Activated CD4-positive, alpha-beta T cell treated with anti-CD3 and anti-CD28 coated beads, Interleukin-2, Interleukin-6, amounts not matched to agents 100 ng/mL and 50 ng/mL, durations not matched to agents 16 hours and 8 hours (primary cell): ENCODE measurements at regions not wholly inside any gene's neighbourhood (a gene's known extent, or its start where the extent isn't known, plus 50 kb on each side); places are given as distances from the start of the nearest gene placed in this dataset.

Source experiments
- DNase-seq: peaks from one replicate; pipeline ENCODE4 v3.0.0-alpha.2; 2020

DNA sequence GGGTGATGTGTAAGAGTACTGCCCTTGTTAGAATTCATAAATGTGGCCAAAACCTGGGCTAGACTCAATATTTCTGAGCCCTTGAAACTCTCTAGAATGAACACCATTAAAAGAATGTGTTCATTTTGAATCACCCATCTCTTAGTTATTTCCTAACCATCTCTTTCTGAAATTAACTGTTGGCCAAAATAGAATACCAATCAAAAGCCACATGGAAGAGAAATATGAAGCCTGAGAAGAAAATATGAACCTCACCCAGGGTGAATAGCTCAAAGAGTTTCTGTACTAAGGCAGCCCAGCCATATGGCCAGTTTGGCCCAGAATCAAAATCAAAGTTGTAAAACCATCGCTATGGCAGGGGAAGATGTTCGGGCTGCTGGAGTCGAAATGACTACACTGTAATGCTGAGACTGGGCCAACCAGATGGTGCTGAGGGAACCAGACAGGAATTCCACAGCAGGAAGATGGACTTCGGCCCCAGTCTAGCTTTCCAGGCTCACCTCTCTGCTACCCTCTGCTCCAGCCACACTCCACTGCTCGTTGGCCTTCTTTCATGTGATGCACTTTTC, 154.3 kb upstream of the ZFHX3 start:
- DNase-seq = no peak

DNA sequence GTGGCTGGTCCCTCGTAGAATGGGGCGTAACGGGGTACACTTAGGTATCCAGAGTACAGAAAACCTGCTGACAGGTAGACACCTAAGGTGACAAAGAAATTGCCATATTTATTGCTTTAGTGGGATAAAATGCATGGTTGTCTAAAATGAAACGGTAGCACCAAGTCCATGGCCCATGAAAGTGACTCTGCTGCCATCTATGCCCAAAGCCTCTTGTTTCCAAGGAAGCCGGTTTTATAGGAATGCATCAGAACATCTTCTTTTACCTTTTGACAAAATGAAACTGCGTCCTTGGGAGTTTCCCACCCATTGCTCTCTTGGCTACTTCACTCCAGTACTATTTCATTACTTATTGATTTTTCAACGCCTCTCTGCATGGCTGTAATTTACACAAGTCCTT, 151.3 kb upstream of the ZFHX3 start:
- no peak for DNase-seq

DNA sequence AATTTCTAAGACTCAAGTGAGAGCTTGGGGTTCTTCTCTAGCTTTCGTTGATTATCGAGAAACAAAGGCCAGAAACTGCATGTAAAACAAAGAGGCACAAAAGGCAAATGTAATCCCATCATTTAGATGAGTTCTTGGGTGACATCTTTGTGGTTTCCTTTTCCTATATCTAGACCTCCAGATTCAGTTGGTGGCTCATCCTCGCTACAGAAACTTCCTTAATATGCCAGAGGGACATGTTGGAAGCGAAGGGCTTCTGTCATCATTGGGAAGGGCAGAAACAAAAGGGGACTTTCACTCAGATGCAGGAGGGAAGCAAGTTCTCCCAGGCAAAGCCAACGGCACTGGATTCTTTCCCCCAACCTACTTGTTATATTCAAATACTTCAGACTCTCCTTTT, 150.6 kb upstream of the ZFHX3 start:
- no peak for DNase-seq

DNA sequence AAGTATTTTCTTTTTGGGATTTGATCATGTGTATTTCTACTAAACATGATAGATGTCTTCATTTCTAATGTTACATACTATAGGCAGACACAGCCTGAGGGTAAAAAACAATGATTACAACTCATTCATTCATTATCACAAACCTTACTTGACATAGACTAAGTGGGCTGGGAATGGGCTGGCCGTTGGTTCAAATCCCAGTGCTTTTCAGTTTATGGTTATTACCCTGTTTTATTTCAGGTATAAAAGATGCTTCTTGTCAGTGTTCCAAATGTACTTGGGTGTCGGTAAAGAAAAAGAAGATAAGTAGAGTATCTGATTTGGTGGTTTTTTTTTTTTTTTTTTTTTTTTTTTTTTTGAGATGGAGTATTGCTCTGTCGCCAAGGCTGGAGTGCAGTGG, 149.7 kb upstream of the ZFHX3 start:
- no peak for DNase-seq

DNA sequence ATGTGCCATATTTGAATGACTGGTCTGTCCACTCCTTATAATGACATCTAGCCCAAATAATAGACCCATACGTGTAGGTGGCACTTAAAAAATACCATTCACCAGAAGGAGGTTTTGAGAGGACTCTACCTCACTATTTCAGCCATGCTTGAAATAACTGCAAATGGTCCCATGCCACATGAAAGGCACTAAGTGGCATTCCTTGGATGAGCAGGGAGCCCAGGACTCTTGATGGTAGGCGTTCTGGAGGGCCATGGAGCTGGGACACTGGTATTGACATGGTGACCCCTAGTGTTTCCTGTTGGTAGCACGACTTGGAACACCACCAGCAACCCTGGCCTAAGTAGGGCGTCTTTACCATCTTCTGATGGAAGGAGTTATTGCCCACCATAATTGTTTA, 148.7 kb upstream of the ZFHX3 start:
- peak; percentile 31 for DNase-seq

DNA sequence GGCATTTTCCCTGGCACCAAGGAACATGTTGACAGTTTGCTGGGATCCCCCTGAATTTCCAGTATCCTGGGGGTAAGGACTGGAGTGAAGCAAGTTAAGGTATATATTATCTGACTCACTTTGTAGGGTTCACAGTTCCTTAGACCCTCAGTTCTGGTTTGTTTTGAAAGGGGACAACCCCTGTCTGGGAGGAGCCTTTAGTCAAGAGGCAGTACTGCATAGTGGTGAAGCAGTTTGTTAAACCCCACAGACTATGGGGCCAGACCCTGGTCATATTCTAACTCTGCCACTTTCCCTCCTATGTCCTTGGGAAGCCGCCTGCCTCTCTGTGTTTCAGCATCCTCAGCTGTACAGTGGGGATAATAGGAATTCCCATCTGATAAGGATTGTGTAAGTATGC, 145.5 kb upstream of the ZFHX3 start:
- no peak for DNase-seq

DNA sequence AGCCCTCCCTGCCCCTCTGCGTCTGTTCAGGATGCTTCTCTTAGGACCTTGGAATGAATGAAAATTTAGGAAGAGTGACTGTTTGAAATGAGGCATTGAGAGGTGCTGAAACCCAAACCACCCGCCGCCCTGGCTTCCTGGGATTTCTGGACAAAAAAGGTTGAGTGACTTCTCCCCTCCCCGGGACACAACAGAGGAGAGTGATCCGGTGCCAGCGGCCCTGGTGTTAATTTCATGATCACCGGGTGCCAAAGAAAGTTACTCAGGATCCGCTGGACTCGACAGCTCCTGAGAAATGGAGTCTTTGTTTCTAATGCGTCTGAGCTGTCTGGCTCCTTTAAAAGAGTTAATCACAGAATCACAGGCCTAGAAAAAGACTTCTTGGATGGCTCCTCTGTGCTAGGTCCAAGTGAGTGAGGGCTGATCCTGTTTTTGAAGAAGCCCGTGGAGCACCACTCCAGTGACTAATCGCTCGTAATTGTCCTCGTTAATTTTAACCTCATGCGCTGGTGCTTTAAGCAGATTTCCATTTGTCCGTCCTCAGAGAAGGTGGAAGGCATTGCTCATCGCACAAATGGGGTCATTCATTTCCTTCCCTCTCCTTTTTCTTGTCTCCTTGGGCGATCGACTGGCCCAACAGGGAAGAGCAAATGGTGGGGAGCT, 144.4 kb upstream of the ZFHX3 start:
- DNase-seq = no peak

DNA sequence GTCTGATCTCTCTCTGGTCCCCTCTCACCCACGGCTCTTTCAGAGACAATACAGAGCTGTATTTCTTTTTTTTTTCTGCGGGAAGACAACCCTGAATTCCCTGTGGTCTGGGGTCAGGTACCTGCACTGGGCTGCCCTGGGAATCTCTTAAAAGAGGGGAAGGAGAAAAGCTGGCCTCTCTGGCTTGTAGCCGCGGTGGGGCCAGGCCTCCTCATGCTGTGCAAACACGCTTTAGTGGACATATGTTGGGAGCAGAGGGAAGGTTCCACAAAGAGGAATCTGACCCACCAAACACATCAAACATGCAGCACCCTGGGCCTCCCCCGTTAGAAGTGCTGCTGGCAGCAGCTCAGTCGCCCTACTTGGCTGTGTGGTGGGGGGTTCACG, 143.7 kb upstream of the ZFHX3 start:
- DNase-seq = no peak

DNA sequence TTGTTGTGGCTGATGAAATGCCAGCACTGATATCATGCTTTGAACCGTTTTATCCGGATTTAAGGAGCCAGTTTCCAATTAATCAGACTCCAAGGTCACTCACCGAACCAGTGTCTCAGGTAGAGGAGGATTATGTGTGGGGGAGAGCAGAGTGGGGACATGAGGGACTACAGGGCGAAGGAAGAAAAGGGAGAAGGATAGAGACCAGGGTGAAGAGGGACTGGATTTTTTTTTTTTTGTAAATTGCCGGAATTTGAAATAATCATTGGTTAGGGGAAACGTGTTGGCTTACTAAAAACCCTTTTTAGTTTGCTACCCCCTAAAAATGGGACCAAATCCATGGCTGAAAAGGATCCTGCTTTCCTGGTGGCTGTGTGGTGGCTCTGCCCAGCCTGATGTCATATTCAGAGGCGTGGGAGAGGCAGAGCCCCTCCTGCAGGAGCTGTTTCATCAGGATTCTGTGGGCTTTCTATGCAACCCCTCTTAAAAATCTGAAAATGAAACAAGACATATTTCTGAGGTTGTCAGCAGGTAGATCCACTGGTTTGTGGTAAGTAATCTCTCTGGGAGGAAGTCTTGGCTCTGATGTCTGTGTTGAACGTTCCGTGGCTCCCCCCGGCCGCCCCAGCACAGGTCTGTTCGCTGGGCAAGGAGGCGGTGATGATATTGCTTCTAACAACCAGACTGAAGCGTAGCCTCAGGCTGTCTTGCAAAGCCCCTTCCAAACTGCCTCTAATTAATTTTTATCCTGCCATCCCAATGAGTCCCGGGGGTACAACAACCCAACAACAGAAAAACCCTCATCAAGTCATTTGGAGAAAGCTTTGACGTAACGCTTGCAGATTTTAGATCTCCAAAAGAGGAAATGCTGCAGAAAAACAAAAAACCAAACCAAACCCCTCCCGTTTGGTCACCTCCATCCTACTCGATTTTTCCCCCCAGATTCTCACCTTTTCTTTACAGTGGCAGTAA, 143.0 kb upstream of the ZFHX3 start:
- DNase-seq = no peak

DNA sequence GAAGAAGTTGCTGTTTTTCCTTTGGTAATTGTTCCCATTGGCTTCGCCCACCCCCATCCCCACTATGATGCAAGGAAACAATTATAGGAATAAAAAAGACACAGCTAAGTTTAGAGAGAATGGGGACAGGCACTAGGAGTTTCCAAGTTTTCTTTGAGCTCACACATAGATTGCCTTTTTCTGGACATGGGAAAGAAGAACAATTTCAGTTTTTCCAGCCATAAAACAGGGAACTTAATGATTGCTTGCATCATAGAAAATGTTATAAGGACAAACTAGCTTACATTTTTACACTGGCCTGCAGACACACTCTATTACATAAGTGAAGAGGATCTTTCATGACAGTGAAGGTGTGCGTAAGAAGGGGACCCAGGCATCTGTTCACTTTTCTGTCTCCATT, 142.3 kb upstream of the ZFHX3 start:
- no peak for DNase-seq

DNA sequence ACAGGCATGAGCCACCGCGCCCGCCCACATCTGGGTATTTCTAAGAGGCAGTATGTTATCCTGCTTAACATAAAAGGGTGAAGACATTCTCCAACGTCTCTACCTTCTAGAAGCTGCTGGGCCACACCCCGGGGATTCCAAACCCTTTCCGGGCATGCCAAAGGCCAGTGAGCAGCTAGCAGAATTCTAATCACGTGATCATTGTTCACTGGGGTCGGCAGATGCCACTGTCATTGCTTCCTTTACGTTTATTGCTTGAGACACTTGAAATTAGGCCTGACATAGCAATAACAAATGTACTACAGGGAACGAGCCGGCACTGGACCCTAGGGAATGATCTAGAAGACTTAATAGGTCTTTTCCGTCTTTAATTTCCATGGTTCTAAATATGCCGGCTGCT, 141.2 kb upstream of the ZFHX3 start:
- no peak for DNase-seq

DNA sequence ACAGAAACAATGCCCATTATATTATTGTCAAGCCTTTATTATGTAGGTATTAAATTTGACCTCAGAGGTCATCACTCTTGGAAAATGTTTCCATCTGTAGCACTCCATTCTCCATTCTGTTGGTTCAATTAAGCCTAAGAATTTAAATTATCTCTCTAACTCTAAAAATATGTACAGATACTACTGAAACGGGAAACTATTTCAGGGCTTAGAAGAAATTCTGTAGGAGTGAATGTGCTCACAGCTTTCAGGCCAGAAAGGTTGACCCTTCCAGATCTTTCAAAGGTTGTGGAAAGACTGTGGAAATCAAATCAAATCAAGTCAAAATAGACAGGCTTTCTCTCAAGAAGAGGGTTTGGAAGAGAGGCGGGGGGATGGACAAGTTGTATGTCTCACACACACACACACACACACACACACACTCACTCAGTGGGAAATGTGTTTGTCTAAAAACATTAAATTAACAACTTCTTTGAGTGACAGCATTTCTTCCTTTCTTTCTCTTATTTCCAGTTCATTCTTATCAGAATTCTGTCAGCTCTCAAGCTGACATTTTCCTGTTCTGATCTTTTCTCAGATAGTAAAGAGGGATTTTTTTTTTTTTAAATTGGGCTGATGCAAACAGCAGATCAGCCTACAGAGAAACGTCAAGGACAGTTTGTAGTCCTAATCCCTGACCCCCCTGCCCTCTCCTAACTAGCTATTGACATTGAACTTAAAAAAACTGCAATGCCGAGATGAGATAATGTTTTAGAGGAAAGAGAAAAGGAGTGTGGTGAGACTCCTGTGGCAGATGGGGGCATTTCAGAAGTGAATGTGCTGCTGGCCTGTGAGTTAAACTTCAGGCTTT, 139.0 kb upstream of the ZFHX3 start:
- DNase-seq = no peak

DNA sequence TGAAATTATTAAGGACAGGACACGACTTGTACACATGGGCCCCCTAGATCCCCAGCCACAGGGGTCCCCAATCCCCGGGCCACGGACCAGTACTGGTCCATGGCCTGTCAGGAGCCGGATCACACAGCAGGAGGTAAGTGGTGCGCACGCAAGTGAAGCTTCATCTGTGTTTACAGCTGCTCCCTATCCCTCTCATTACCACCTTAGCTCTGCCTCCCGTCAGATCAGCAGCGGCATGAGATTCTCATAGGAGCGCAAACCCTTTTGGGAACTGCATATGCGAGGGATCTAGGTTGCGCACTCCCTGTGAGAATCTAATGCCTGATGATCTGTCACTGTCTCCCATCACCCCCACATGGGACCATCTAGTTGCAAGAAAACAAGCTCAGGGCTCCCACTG, 137.8 kb upstream of the ZFHX3 start:
- DNase-seq = no peak

DNA sequence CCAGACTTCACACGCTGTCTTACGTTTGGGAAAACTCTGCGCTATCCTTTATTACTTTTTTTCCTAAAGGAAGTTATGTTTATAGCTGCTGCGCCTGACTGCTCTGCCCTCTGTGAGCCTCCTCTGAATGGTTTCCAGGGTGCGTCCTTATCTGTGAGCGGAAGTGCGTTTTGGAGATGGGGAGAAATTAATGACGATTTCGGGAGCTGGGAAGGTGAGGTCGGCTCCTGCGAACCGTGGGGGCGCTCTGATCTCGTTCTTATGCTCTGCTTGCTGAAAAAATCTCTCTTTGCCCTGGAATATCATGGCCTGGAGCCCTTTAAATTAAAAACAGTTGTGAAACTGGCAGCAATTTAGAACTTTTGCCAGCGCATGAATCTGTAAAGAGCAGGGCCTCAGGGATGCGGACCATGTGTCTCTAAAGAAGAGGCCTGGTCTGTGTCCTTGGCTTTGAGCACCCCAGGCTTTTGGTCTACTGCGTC, 135.7 kb upstream of the ZFHX3 start:
- DNase-seq = no peak

DNA sequence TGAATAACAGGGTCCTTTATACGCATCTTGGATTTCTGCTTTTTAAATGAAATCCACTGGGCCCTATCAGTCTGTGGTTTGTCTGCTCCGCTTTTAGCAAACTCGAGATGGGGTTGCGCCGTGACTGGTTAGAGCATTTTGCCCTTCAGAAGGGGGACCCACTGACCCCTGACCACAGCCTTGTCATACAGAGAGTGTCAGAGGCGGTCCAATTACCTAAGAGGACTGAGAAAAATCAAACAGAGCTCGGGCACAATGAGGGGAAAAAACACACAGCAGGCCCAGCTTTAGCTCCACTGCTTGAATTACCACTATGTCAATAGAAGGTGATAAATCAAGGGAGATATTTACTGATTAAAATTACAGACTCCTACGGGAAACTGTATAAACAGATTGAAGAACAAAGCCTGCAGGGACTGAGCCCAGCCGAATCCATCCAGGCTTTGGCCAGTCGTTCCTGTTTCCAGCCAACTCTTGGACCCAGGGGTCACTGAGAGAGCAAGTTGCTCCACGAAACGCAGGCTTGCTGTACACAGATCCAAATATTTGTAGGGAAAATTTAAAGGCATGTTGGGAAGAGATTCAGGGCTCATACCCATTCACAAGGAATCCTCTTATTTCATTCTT, 131.9 kb upstream of the ZFHX3 start:
- DNase-seq = no peak

DNA sequence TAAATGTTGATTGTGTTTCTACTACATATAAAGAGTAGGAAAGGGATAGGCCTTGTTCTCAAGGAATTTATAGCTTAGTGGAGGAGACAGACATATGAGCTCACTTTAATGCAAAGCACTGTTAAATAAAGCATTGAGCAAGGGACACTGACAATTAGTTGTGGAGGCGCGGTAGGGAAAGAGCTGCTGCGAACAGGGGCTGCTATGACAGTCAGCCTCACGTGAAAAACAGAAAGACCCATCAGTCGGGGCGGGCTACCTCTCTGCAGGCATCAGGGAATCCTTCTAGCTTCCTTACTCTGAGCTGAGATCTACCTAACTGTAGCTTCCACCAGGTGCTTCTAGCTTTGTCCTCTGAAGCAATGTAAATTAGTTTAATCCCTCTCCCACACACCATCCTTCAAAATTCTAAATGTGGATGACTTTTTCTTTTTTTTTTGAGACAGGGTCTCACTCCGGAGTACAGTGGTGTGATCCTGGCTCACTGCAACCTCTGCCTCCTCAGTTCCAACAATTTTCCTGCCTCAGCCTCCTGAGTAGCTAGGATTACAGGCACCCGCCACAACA, 129.9 kb upstream of the ZFHX3 start:
- DNase-seq = no peak

DNA sequence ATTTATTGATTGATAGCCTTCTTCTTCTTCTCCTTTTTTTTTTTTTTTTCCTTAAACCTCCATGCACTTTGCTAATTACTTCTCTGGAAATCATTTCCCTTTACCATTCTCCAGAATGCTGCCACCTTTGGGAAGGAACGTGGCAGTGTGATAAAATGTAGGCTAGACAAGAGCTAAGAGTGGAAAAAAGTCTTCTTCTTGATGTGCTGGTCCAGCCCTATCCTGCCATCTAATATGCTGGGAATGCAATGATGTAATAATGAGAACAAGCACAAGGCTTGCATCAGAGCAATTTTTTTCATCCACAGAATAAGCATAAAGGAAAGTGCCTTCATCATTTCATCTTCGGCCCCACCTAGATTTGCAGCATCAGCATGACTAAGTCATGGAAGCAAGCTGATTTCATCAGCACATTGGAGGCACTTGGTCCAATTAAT, 128.7 kb upstream of the ZFHX3 start:
- no peak for DNase-seq

DNA sequence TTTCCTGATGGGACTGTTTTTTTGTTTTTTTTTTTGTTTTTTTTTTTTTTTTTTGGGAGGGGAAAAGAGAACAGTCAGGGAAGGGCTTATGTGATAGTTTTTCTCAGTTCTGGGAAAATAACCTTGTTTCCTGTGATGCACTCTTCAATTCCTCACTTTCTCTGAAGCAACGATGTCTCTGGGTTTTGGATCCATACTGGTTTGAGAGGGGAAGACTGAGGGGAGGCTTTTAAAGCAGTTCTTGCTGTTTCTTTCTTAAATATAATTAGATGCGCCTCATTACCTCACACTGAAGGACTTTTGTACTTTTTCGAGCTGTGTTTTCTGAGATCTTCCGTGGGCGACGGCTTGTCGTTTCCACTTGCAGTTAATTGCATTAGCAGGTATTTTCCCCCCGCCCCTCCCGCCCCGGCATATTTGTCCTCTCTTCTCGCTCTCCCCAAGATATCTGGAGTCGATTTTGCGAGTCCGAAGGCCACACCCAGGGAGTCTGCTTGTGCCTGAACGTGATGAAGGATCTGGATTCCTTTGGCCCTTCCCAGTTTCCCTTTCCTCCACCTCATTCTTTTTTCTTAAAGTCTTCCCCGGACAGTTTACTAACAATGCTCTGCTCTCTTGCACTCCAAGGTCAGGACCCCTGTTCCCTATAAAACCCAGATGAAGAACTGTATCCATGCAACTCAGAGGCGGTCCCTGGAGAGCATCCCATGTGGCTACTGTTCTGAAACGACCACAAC, 125.2 kb upstream of the ZFHX3 start:
- DNase-seq = no peak

DNA sequence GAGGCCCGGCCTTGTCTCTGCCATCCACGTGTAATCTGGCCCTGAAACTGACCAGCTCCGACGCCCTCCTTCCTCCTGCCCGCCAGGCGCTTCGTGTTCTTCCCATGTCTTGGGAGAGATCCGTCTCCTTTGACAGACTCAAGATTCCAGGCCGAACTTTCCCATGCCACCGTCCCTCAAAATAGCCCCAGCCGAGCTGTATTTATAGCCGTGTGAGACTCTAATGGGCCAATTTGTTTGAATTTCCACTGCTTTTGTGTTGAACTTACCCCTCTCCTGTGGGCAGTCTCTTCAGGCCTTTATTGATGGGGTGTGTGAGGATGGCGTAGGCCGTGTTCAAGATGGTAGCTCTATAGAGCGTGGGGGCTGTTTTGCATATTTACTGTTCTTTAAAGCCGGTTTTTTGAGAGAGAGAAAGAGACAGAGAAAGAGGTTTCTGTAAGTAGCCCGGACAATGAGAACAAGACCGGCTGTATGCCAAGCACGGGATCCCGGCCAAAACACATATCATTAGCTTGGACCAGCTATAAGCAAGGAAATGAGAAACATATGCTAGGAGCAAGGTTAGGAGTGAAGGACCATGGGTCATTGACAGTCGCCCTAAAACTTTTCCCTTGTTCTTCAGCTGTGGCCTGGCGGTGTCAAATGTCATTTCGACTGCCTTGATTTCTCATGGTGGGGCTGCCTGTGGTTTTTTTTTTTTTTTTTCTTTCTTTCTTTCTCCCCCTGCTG, 124.5 kb upstream of the ZFHX3 start:
- no peak for DNase-seq

DNA sequence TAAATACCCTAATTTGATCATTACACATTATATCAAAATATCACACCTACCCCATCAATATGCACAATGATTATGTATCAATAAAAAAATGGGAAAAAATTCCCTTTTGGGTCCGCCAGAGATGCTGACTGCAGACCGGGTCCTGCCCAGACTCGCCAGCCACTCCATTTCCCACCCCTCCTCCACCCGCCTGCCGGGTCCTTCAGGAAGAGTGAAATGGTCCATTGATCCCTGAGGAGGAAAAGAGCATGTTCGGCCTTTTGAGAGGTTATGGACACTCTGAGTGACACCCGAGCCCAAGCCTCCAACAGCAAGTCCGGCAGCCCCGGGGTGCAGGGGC, 123.9 kb upstream of the ZFHX3 start:
- no peak for DNase-seq

DNA sequence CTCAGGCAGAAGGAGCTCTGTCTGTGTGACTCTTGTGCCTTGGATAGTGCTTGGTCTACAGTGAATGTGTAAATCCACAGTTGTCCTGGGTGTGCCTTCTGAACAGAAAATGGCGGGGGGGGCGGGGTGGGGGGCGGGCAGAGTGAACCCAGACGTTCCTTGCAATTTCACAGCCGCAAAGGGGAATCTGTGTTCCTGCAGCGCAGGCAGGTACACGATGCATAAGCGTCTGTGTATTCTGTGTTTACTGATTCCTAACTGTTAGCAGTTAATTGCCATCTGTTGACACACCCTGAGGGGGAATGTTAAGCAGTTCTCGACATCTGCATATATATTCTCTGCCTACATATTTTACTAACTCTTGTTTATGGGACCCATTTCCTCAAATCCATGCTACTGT, 123.5 kb upstream of the ZFHX3 start:
- no peak for DNase-seq
